Skeletal muscle satellite cell (primary cell): ENCODE measurements at regions not wholly inside any gene's neighbourhood (a gene's known extent, or its start where the extent isn't known, plus 50 kb on each side); places are given as distances from the start of the nearest gene placed in this dataset.

Experiments used
- H3K27me3 ChIP-seq: 2 replicates; pipeline ENCODE4 v1.7.0; 2013; ENCODE audit warnings: low read length; ENCODE audit not compliant: control insufficient read depth, insufficient read depth
- H3K36me3 ChIP-seq: 2 replicates; pipeline ENCODE4 v1.7.0; 2013; ENCODE audit warnings: mild to moderate bottlenecking, control low read depth, low read length; ENCODE audit not compliant: insufficient read depth
- H3K4me1 ChIP-seq: 2 replicates; pipeline ENCODE4 v1.7.0; 2013; ENCODE audit warnings: low read length; ENCODE audit not compliant: control insufficient read depth, insufficient read depth
- H3K4me2 ChIP-seq: 2 replicates; pipeline ENCODE4 v1.7.0; 2013; ENCODE audit warnings: mild to moderate bottlenecking, low read length
- H3K4me3 ChIP-seq: 2 replicates; pipeline ENCODE4 v1.7.0; 2013; ENCODE audit warnings: low read length
- H3K9ac ChIP-seq: 2 replicates; pipeline ENCODE4 v1.7.0; 2013; ENCODE audit warnings: mild to moderate bottlenecking, low read depth, low read length, moderate library complexity
- H3K9me3 ChIP-seq: replicated peaks from 2 replicates; pipeline ENCODE4 v1.7.0; 2013; ENCODE audit warnings: mild to moderate bottlenecking, control low read depth, low read length

GRCh38 chr5:174444479-174445188 lies 279.7 kb upstream of the MSX2 start:
- Histone ChIP-seq H3K9me3 (no peaks in the 10 kb centered on the region), H3K36me3 (no peaks in the 10 kb centered on the region), H3K4me3 (no peak overlapping the region), H3K9ac (no peak overlapping the region), H3K4me2 (no peak overlapping the region), H3K4me1 (no peaks in the 10 kb centered on the region), H3K27me3 (no peaks in the 10 kb centered on the region)

GRCh38 chr5:174446446-174446845 lies 277.9 kb upstream of the MSX2 start:
- no peaks in the 10 kb centered on the region for H3K36me3 ChIP-seq
- H3K9ac ChIP-seq: no peak overlapping the region
- no peaks in the 10 kb centered on the region for H3K4me1 ChIP-seq
- no peak overlapping the region for H3K4me2 ChIP-seq
- no peak overlapping the region for H3K4me3 ChIP-seq
- no peaks in the 10 kb centered on the region for H3K9me3 ChIP-seq
- no peaks in the 10 kb centered on the region for H3K27me3 ChIP-seq

GRCh38 chr5:174446988-174447387 lies 277.4 kb upstream of the MSX2 start:
- Histone ChIP-seq H3K4me1 (no peaks in the 10 kb centered on the region), H3K9ac (no peak overlapping the region), H3K36me3 (no peaks in the 10 kb centered on the region), H3K9me3 (no peaks in the 10 kb centered on the region), H3K4me2 (no peak overlapping the region), H3K4me3 (no peak overlapping the region), H3K27me3 (no peaks in the 10 kb centered on the region)

DNA sequence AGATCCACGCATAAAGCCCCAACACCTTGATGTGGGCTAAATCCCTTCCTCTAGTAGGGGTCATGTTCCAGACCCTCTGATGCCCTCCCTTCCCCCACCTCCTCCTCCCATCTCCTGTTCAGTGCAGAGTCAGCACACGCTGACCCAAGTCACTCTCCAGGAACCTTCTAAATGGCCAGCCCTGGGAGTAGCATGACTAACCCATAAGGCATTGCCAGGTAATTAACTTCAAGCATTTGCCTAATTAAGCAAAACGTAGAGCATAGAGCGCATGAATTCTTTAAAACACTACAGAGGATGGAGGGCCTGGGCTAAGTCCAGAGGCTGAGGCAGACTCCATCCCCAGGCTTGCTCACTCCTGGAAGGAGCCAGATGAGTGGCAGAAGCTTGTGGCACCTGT lies 276.3 kb upstream of the MSX2 start:
- Histone ChIP-seq H3K4me3 (no peak overlapping the region), H3K9ac (no peak overlapping the region), H3K27me3 (no peaks in the 10 kb centered on the region)

DNA sequence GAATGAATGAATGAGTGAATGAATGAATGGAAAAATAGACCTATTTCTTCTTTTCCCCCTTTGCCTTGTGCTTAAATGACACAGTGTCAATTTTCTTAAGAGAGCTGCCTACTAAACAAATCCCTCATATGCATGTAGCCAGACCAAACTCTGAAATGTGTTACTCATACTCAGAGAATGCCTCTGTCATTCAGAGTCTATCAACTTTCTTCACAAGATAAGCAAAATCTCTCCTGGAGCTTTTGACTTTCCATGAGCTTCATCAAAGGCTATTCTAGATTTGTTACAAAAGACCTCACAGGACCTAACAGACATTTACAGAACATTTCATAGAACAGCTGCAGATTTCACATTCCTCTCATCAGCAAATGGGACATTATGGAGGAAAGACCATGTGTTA lies 275.7 kb upstream of the MSX2 start:
- no peaks in the 10 kb centered on the region for H3K27me3 ChIP-seq
- no peaks in the 10 kb centered on the region for H3K4me1 ChIP-seq
- H3K9ac ChIP-seq: no peak overlapping the region
- no peak overlapping the region for H3K4me3 ChIP-seq
- H3K9me3 ChIP-seq: no peaks in the 10 kb centered on the region
- no peak overlapping the region for H3K4me2 ChIP-seq
- no peaks in the 10 kb centered on the region for H3K36me3 ChIP-seq

More for the DNA sequence above, 276.3 kb upstream of the MSX2 start:
- Histone ChIP-seq H3K9me3 (no peaks in the 10 kb centered on the region), H3K36me3 (no peaks in the 10 kb centered on the region), H3K4me2 (no peak overlapping the region), H3K4me1 (no peaks in the 10 kb centered on the region)

DNA sequence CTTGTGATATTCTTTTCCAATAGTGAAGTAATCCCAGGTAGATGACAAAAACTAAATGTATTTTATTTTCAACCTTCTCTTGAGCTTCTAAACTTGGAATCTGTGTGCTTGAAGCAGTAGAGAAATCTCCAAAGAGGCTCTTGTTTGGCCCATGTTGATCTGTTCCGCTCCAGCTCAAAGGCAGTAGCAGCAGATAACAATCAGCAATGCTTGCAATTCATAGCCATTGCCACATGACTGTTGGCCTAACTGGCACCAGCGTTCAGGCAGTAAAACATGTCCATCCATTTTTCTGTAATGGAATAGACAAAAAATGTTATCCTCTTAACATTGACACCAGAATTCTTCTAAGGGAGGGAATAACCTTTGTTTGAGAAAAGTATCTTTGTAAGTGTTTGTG lies 270.7 kb upstream of the MSX2 start:
- no peaks in the 10 kb centered on the region for H3K27me3 ChIP-seq
- H3K4me1 ChIP-seq: no peaks in the 10 kb centered on the region
- no peak overlapping the region for H3K9ac ChIP-seq
- H3K4me3 ChIP-seq: no peak overlapping the region
- no peaks in the 10 kb centered on the region for H3K36me3 ChIP-seq
- peaks cover 3% of the 10 kb centered on the region for H3K9me3 ChIP-seq
- no peak overlapping the region for H3K4me2 ChIP-seq

GRCh38 chr5:174454464-174454863 lies 269.9 kb upstream of the MSX2 start:
- H3K9ac ChIP-seq: no peak overlapping the region
- H3K4me2 ChIP-seq: no peak overlapping the region
- no peaks in the 10 kb centered on the region for H3K27me3 ChIP-seq
- no peaks in the 10 kb centered on the region for H3K36me3 ChIP-seq
- no peaks in the 10 kb centered on the region for H3K4me1 ChIP-seq
- peaks cover 3% of the 10 kb centered on the region for H3K9me3 ChIP-seq
- H3K4me3 ChIP-seq: no peak overlapping the region

- Histone ChIP-seq H3K27me3 (no peaks in the 10 kb centered on the region), H3K9ac (no peak overlapping the region), H3K4me2 (no peak overlapping the region), H3K4me3 (no peak overlapping the region), H3K36me3 (no peaks in the 10 kb centered on the region), H3K4me1 (no peaks in the 10 kb centered on the region), H3K9me3 (peaks cover 3% of the 10 kb centered on the region)
These were observed 269.5 kb upstream of the MSX2 start for GRCh38 chr5:174454890-174455289.

DNA sequence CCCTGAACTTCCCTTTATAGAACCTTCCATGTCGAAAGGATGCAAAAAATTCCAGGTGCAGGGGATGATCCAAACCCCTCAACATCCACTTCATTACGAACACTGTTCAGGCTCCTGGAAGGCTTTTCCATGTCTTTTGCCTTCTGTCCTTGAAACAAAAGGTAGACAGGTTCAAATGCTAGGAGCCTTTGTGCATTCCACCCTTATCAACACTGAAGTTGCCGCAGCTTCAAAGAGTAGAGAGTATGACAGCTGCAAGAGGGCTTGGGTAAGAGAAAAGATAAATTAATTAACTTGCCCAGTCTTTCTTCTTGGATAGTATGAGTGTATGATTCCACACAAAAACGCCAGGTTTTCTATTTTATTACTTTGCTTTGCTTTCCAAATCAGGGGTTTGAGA lies 269.1 kb upstream of the MSX2 start:
- Histone ChIP-seq H3K9me3 (peaks cover 3% of the 10 kb centered on the region), H3K4me1 (no peaks in the 10 kb centered on the region), H3K4me3 (no peak overlapping the region), H3K4me2 (no peak overlapping the region), H3K9ac (no peak overlapping the region), H3K27me3 (no peaks in the 10 kb centered on the region), H3K36me3 (no peaks in the 10 kb centered on the region)

DNA sequence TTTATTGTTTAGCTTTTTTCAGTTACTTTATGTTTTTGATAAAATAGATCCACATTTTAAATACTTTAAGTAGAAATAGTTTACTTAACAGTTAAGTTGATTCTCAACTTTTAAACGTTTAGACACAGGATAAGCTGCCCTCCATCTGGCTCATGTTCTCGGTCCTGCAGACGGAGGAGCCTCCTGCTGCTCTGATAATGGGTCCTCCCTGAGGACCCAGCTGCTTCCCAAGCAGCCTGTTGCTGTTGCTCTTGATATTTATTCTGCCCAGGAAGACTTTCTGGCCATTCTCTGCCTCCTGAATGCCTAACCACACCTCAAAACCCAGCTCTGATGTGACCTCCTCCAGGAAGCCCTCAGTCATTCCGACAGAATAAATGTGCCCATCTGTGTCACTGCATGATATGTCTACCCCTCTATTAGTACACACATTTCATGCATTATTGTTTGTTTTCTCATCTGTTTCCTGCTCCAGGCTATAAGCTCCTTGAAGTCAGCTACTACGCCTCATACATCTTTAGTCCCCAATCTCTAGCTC lies 267.2 kb upstream of the MSX2 start:
- Histone ChIP-seq H3K27me3 (no peaks in the 10 kb centered on the region), H3K9me3 (peaks cover 3% of the 10 kb centered on the region), H3K4me1 (no peaks in the 10 kb centered on the region), H3K4me2 (no peak overlapping the region), H3K9ac (no peak overlapping the region), H3K36me3 (no peaks in the 10 kb centered on the region), H3K4me3 (no peak overlapping the region)

- Histone ChIP-seq H3K36me3 (no peaks in the 10 kb centered on the region), H3K4me2 (no peak overlapping the region), H3K27me3 (no peaks in the 10 kb centered on the region), H3K4me1 (no peaks in the 10 kb centered on the region), H3K9ac (no peak overlapping the region), H3K4me3 (no peak overlapping the region), H3K9me3 (peaks cover 3% of the 10 kb centered on the region)
These were observed 265.2 kb upstream of the MSX2 start for GRCh38 chr5:174459071-174459702.
